Natural killer cell (primary cell): ENCODE measurements at regions not wholly inside any gene's neighbourhood (a gene's known extent, or its start where the extent isn't known, plus 50 kb on each side); places are given as distances from the start of the nearest gene placed in this dataset.

Source experiments
- ATAC-seq, 3 donors: fragments of 150-1000 bp in 2 of 3; fragments of 200-7000 bp in 1 of 3; cut with Tn5 transposase; 1 replicate in 1 of 3; 2 replicates in 2 of 3; pipeline ENCODE4 v1.10.0; 2021; ENCODE audit warnings: mild to moderate bottlenecking in 2 of 3, moderate library complexity in 2 of 3
- DNase-seq, 2 donors: peaks; one replicate each; pipeline versions ENCODE4 v3.0.0 to v3.0.0-alpha.2; 2013 to 2021; ENCODE audit warnings: mixed read lengths in 1 of 2
- H3K27ac ChIP-seq: one replicate; pipeline ENCODE4 v1.5.1; 2013; ENCODE audit warnings: mild to moderate bottlenecking, low read length
- H3K27me3 ChIP-seq: one replicate; pipeline ENCODE4 v1.6.1; 2013; ENCODE audit warnings: low read length; ENCODE audit not compliant: control insufficient read depth, insufficient read depth
- H3K36me3 ChIP-seq: one replicate; pipeline ENCODE4 v1.6.1; 2013; ENCODE audit warnings: low read length; ENCODE audit not compliant: control insufficient read depth, insufficient read depth
- H3K4me1 ChIP-seq: one replicate; pipeline ENCODE4 v1.6.1; 2013; ENCODE audit warnings: low read length; ENCODE audit not compliant: control insufficient read depth, insufficient read depth
- H3K4me3 ChIP-seq: one replicate; pipeline ENCODE4 v1.5.1; 2013; ENCODE audit warnings: low read length
- H3K9me3 ChIP-seq: one replicate; pipeline ENCODE4 v1.6.1; 2013; ENCODE audit warnings: low read length; ENCODE audit not compliant: control insufficient read depth, insufficient read depth
- H3K27ac Mint-ChIP-seq, 2 donors: one replicate each; pipeline ENCODE4 v1.8.0; 2022; ENCODE audit warnings: mild to moderate bottlenecking in 2 of 2, mixed read lengths in 2 of 2, moderate library complexity in 1 of 2
- H3K27me3 Mint-ChIP-seq, 2 donors: one replicate each; pipeline ENCODE4 v1.8.0; 2022; ENCODE audit warnings: low read depth in 2 of 2, mixed read lengths in 2 of 2
- H3K36me3 Mint-ChIP-seq: one replicate; pipeline ENCODE4 v1.8.0; 2022; ENCODE audit warnings: mixed read lengths
- H3K4me1 Mint-ChIP-seq, 2 donors: one replicate each; pipeline ENCODE4 v1.8.0; 2022; ENCODE audit warnings: mixed read lengths in 2 of 2
- H3K4me3 Mint-ChIP-seq: one replicate; pipeline ENCODE4 v1.8.0; 2022; ENCODE audit warnings: mild to moderate bottlenecking, moderate library complexity, mixed read lengths
- H3K9me3 Mint-ChIP-seq, 2 donors: one replicate each; pipeline ENCODE4 v1.8.0; 2022; ENCODE audit warnings: mixed read lengths in 2 of 2
- CTCF ChIP-seq: fragments of 200-600 bp; IDR thresholded peaks from one replicate; pipeline ENCODE4 v1.8.0; 2022; ENCODE audit warnings: antibody characterized with exemption
- WGBS: methylation state at CpG from one replicate; pipeline ENCODE4 v1.1.7; 2013; ENCODE audit warnings: missing lambda C conversion rate; ENCODE audit not compliant: insufficient coverage; 5-methylcytosine and 5-hydroxymethylcytosine counted together
- intact Hi-C: fragments of 100-400 bp; cut with micrococcal nuclease; formaldehyde crosslinking; loops from one replicate; pipeline ENCODE4 v1.14.2; 2022

GRCh38 chr5:101860563-101860962 is 435.5 kb downstream of the SLCO4C1 start:
- H3K9me3 ChIP-seq = no peaks in the 10 kb centered on the region
- no peaks in the 10 kb centered on the region for H3K36me3 ChIP-seq
- H3K4me1 ChIP-seq = no peaks in the 10 kb centered on the region
- H3K36me3 Mint-ChIP-seq = no peaks in the 10 kb centered on the region
- no peak overlapping the region for H3K27ac ChIP-seq
- no peaks in the 10 kb centered on the region for H3K4me1 Mint-ChIP-seq
- 86% methylated on average over 6 of the region's 6 CpGs for WGBS
- DNase-seq = no peak
- no peak for TF ChIP-seq CTCF
- H3K9me3 Mint-ChIP-seq = peaks cover 4 to 8% of the 10 kb centered on the region in 2 donors
- no peak overlapping the region for H3K27ac Mint-ChIP-seq
- intact Hi-C loops = no loop called here
- ATAC-seq = no peak
- no peaks in the 10 kb centered on the region for H3K27me3 Mint-ChIP-seq
- H3K27me3 ChIP-seq = no peaks in the 10 kb centered on the region
- H3K4me3 Mint-ChIP-seq = no peak overlapping the region
- H3K4me3 ChIP-seq = no peak overlapping the region

GRCh38 chr5:101860145-101860544 is 435.9 kb downstream of the SLCO4C1 start:
- Histone ChIP-seq H3K9me3 (no peaks in the 10 kb centered on the region), H3K4me1 (no peaks in the 10 kb centered on the region), H3K36me3 (no peaks in the 10 kb centered on the region), H3K27me3 (no peaks in the 10 kb centered on the region), H3K4me3 (no peak overlapping the region), H3K27ac (no peak overlapping the region)
- TF ChIP-seq CTCF = no peak
- WGBS = 89% methylated on average over 10 of the region's 10 CpGs
- DNase-seq (no peak), ATAC-seq (no peak)
- Mint-ChIP-seq H3K4me1 (no peaks in the 10 kb centered on the region), H3K9me3 (peaks cover 4 to 8% of the 10 kb centered on the region in 2 donors), H3K4me3 (no peak overlapping the region), H3K36me3 (no peaks in the 10 kb centered on the region), H3K27ac (no peak overlapping the region), H3K27me3 (no peaks in the 10 kb centered on the region)
- intact Hi-C loops = no loop called here

GRCh38 chr5:101846496-101846895 is 449.6 kb downstream of the SLCO4C1 start:
- ATAC-seq (no peak), DNase-seq (no peak)
- Mint-ChIP-seq H3K36me3 (peaks cover 11% of the 10 kb centered on the region), H3K27ac (no peak overlapping the region), H3K27me3 (no peaks in the 10 kb centered on the region), H3K4me1 (no peaks in the 10 kb centered on the region), H3K4me3 (no peak overlapping the region), H3K9me3 (peaks cover 17 to 18% of the 10 kb centered on the region in 2 donors)
- no peak for TF ChIP-seq CTCF
- intact Hi-C loops = no loop called here
- Histone ChIP-seq H3K4me1 (no peaks in the 10 kb centered on the region), H3K9me3 (no peaks in the 10 kb centered on the region), H3K36me3 (no peaks in the 10 kb centered on the region), H3K27ac (no peak overlapping the region), H3K4me3 (no peak overlapping the region), H3K27me3 (no peaks in the 10 kb centered on the region)

GRCh38 chr5:101843055-101843454 is 453.0 kb downstream of the SLCO4C1 start:
- Histone ChIP-seq H3K4me3 (no peak overlapping the region), H3K27ac (no peak overlapping the region), H3K9me3 (no peaks in the 10 kb centered on the region), H3K4me1 (no peaks in the 10 kb centered on the region), H3K27me3 (no peaks in the 10 kb centered on the region), H3K36me3 (no peaks in the 10 kb centered on the region)
- no peak overlapping the region for H3K27ac Mint-ChIP-seq
- H3K36me3 Mint-ChIP-seq = no peaks in the 10 kb centered on the region
- ATAC-seq (no peak), DNase-seq (no peak)
- WGBS = no CpG with 5 or more reads among the region's 1 CpG
- peaks cover 15 to 18% of the 10 kb centered on the region in 2 donors for H3K9me3 Mint-ChIP-seq
- no peak overlapping the region for H3K4me3 Mint-ChIP-seq
- H3K4me1 Mint-ChIP-seq = no peaks in the 10 kb centered on the region
- intact Hi-C loops = no loop called here
- no peak for TF ChIP-seq CTCF
- H3K27me3 Mint-ChIP-seq = no peaks in the 10 kb centered on the region
